Right lobe of liver (tissue), 4 donors: ENCODE measurements at regions not wholly inside any gene's neighbourhood (a gene's known extent, or its start where the extent isn't known, plus 50 kb on each side); places are given as distances from the start of the nearest gene placed in this dataset.

Experiments
- CTCF ChIP-seq, 4 donors: fragments of 200-600 bp in 3 of 4; fragments of 450-650 bp in 1 of 4; IDR thresholded peaks; one replicate each; pipeline versions ENCODE4 v1.5.1 to v1.8.0; 2016 to 2022; ENCODE audit warnings: antibody characterized with exemption in 4 of 4, mild to moderate bottlenecking in 2 of 4
- POLR2A ChIP-seq: fragments of 450-650 bp; IDR thresholded peaks from one replicate; pipeline ENCODE4 v1.6.1; 2017; ENCODE audit warnings: antibody characterized with exemption, mild to moderate bottlenecking
- donor health status: DM: no; HTN: no; CAD: no.
- donor health status: DM: no; HTN: no; CAD: no.
- donor health status: DM: no; HTN: yes; CAD: no.

GRCh38 chr7:86629-87028 lies 105.7 kb upstream of the FAM20C start:
- no peak for TF ChIP-seq CTCF (IDR thresholded peaks at IDR 0.05)
- TF ChIP-seq POLR2A: no peak
